BLaER1 (cell line): ENCODE measurements at regions not wholly inside any gene's neighbourhood (a gene's known extent, or its start where the extent isn't known, plus 50 kb on each side); places are given as distances from the start of the nearest gene placed in this dataset.
"Not testable (repeated sequence)": the region's sequence is repeated elsewhere in the genome, so short reads cannot be mapped to it uniquely, and the experiment has no call there.

ENCODE experiments used
- H3K27ac ChIP-seq: shearing (Covaris generic); formaldehyde crosslinking; 2 replicates; pipeline ENCODE4 v1.8.1; 2022
- H3K27me3 ChIP-seq: shearing (Covaris generic); formaldehyde crosslinking; 2 replicates; pipeline ENCODE4 v1.8.1; 2022
- H3K36me3 ChIP-seq: shearing (Covaris generic); formaldehyde crosslinking; 2 replicates; pipeline ENCODE4 v1.8.1; 2022
- H3K4me1 ChIP-seq: shearing (Covaris generic); formaldehyde crosslinking; 2 replicates; pipeline ENCODE4 v1.8.1; 2022
- H3K4me2 ChIP-seq: shearing (Covaris generic); formaldehyde crosslinking; 2 replicates; pipeline ENCODE4 v1.8.1; 2022
- H3K4me3 ChIP-seq: shearing (Covaris generic); formaldehyde crosslinking; 2 replicates; pipeline ENCODE4 v1.8.1; 2022
- H3K9ac ChIP-seq: shearing (Covaris generic); formaldehyde crosslinking; 2 replicates; pipeline ENCODE4 v1.8.1; 2022
- H3K9me3 ChIP-seq: shearing (Covaris generic); formaldehyde crosslinking; 2 replicates; pipeline ENCODE4 v1.8.1; 2022
- H4K20me1 ChIP-seq: shearing (Covaris generic); formaldehyde crosslinking; 2 replicates; pipeline ENCODE4 v1.8.1; 2022
- Cebpa-rat ChIP-seq: shearing (Covaris generic); IDR thresholded peaks from 2 replicates; pipeline ENCODE4 v1.8.1; 2022

GRCh38 chr1:115166531-115167091 is 77.3 kb upstream of the TSPAN2 start:
- H3K9ac ChIP-seq, result no peak overlapping the region
- H3K27ac ChIP-seq, result no peak overlapping the region
- no peaks in the 10 kb centered on the region for H3K4me1 ChIP-seq
- no peak for TF ChIP-seq Cebpa-rat
- no peak overlapping the region for H3K4me3 ChIP-seq
- H3K9me3 ChIP-seq, result no peaks in the 10 kb centered on the region
- H4K20me1 ChIP-seq, result no peaks in the 10 kb centered on the region
- H3K4me2 ChIP-seq, result no peak overlapping the region
- H3K27me3 ChIP-seq, result no peaks in the 10 kb centered on the region
- H3K36me3 ChIP-seq, result no peaks in the 10 kb centered on the region

- H3K27ac ChIP-seq, result no peak overlapping the region
Observed at GRCh38 chr1:115165776-115166175, 76.5 kb upstream of the TSPAN2 start.

GRCh38 chr1:115164940-115165705 is 75.8 kb upstream of the TSPAN2 start:
- TF ChIP-seq Cebpa-rat, result no peak
- no peak overlapping the region for H3K27ac ChIP-seq
- H3K27me3 ChIP-seq, result no peaks in the 10 kb centered on the region
- no peaks in the 10 kb centered on the region for H4K20me1 ChIP-seq
- H3K4me2 ChIP-seq, result no peak overlapping the region
- no peaks in the 10 kb centered on the region for H3K9me3 ChIP-seq
- no peaks in the 10 kb centered on the region for H3K4me1 ChIP-seq
- no peak overlapping the region for H3K4me3 ChIP-seq
- H3K9ac ChIP-seq, result no peak overlapping the region
- no peaks in the 10 kb centered on the region for H3K36me3 ChIP-seq

More at GRCh38 chr1:115165776-115166175, 76.5 kb upstream of the TSPAN2 start:
- Histone ChIP-seq H3K4me2 (no peak overlapping the region), H3K9ac (no peak overlapping the region), H4K20me1 (no peaks in the 10 kb centered on the region), H3K36me3 (no peaks in the 10 kb centered on the region), H3K9me3 (no peaks in the 10 kb centered on the region), H3K4me1 (no peaks in the 10 kb centered on the region), H3K4me3 (no peak overlapping the region), H3K27me3 (no peaks in the 10 kb centered on the region)
- no peak for TF ChIP-seq Cebpa-rat

- H3K27ac ChIP-seq, result no peak overlapping the region
Observed at GRCh38 chr1:115164484-115164883, 75.2 kb upstream of the TSPAN2 start.

GRCh38 chr1:115160728-115161127 is 71.4 kb upstream of the TSPAN2 start:
- Histone ChIP-seq H3K27ac (no peak overlapping the region), H3K27me3 (no peaks in the 10 kb centered on the region), H3K36me3 (no peaks in the 10 kb centered on the region), H4K20me1 (no peaks in the 10 kb centered on the region), H3K4me1 (no peaks in the 10 kb centered on the region), H3K4me2 (no peak overlapping the region), H3K4me3 (no peak overlapping the region), H3K9me3 (no peaks in the 10 kb centered on the region), H3K9ac (no peak overlapping the region)
- TF ChIP-seq Cebpa-rat, result no peak

More at GRCh38 chr1:115164484-115164883, 75.2 kb upstream of the TSPAN2 start:
- no peak overlapping the region for H3K4me3 ChIP-seq
- H3K4me2 ChIP-seq, result no peak overlapping the region
- H3K36me3 ChIP-seq, result no peaks in the 10 kb centered on the region
- H3K9me3 ChIP-seq, result no peaks in the 10 kb centered on the region
- H3K9ac ChIP-seq, result no peak overlapping the region
- no peaks in the 10 kb centered on the region for H3K4me1 ChIP-seq
- H3K27me3 ChIP-seq, result no peaks in the 10 kb centered on the region
- TF ChIP-seq Cebpa-rat, result no peak
- no peaks in the 10 kb centered on the region for H4K20me1 ChIP-seq

- no peak overlapping the region for H3K4me2 ChIP-seq
- H3K36me3 ChIP-seq, result no peaks in the 10 kb centered on the region
- no peaks in the 10 kb centered on the region for H3K4me1 ChIP-seq
- TF ChIP-seq Cebpa-rat, result no peak
- no peaks in the 10 kb centered on the region for H3K9me3 ChIP-seq
- no peaks in the 10 kb centered on the region for H3K27me3 ChIP-seq
- H3K9ac ChIP-seq, result no peak overlapping the region
- no peak overlapping the region for H3K27ac ChIP-seq
- no peak overlapping the region for H3K4me3 ChIP-seq
- H4K20me1 ChIP-seq, result no peaks in the 10 kb centered on the region
Observed at GRCh38 chr1:115159958-115160357, 70.7 kb upstream of the TSPAN2 start.

- Histone ChIP-seq H3K4me3 (no peak overlapping the region), H3K9ac (no peak overlapping the region), H3K4me1 (no peaks in the 10 kb centered on the region), H3K4me2 (no peak overlapping the region), H4K20me1 (no peaks in the 10 kb centered on the region), H3K36me3 (no peaks in the 10 kb centered on the region), H3K27me3 (no peaks in the 10 kb centered on the region), H3K27ac (no peak overlapping the region), H3K9me3 (no peaks in the 10 kb centered on the region)
- TF ChIP-seq Cebpa-rat, result no peak
Observed at GRCh38 chr1:115158181-115158580, 68.9 kb upstream of the TSPAN2 start.

- Histone ChIP-seq H3K9me3 (no peaks in the 10 kb centered on the region), H3K36me3 (no peaks in the 10 kb centered on the region), H3K27ac (no peak overlapping the region), H3K4me2 (no peak overlapping the region), H3K4me1 (no peaks in the 10 kb centered on the region), H3K4me3 (no peak overlapping the region), H4K20me1 (no peaks in the 10 kb centered on the region), H3K27me3 (no peaks in the 10 kb centered on the region), H3K9ac (no peak overlapping the region)
- no peak for TF ChIP-seq Cebpa-rat
Observed at GRCh38 chr1:115156826-115157468, 67.6 kb upstream of the TSPAN2 start.

GRCh38 chr1:115153966-115154557 is 64.8 kb upstream of the TSPAN2 start:
- Histone ChIP-seq H3K9me3 (no peaks in the 10 kb centered on the region), H3K27ac (no peak overlapping the region), H3K36me3 (no peaks in the 10 kb centered on the region), H3K4me1 (no peaks in the 10 kb centered on the region), H3K9ac (no peak overlapping the region), H3K4me3 (no peak overlapping the region), H3K27me3 (no peaks in the 10 kb centered on the region), H3K4me2 (no peak overlapping the region), H4K20me1 (no peaks in the 10 kb centered on the region)
- no peak for TF ChIP-seq Cebpa-rat

GRCh38 chr1:115147928-115148327 is 58.6 kb upstream of the TSPAN2 start:
- peaks cover 29% of the 10 kb centered on the region for H3K4me1 ChIP-seq
- not testable (repeated sequence) for H3K36me3 ChIP-seq, H3K4me3 ChIP-seq, H3K4me2 ChIP-seq, H3K27me3 ChIP-seq, H3K9ac ChIP-seq, H3K27ac ChIP-seq, H4K20me1 ChIP-seq, H3K9me3 ChIP-seq
